Activated T-helper 1 cell treated with anti-CD3 and anti-CD28 coated beads, Interleukin-12 subunit alpha, Interleukin-12 subunit beta, Interleukin-2, Interleukin-4 antibody, amounts not matched to agents 30 ng/mL and 10 ng/mL and 1 ng/mL, durations not matched to agents 14 hours and 24 hours and 36 hours (primary cell): ENCODE measurements at regions not wholly inside any gene's neighbourhood (a gene's known extent, or its start where the extent isn't known, plus 50 kb on each side); places are given as distances from the start of the nearest gene placed in this dataset.

Experiments used
- DNase-seq: peaks from one replicate; pipeline ENCODE4 v3.0.0; 2021; ENCODE audit warnings: low spot score
- H3K27ac Mint-ChIP-seq: one replicate; pipeline ENCODE4 v1.8.0; 2021; ENCODE audit warnings: mild to moderate bottlenecking, mixed read lengths
- H3K27me3 Mint-ChIP-seq: one replicate; pipeline ENCODE4 v1.8.0; 2022; ENCODE audit warnings: mild to moderate bottlenecking, moderate library complexity, mixed read lengths; ENCODE audit not compliant: insufficient read depth
- H3K36me3 Mint-ChIP-seq: one replicate; pipeline ENCODE4 v1.8.0; 2021; ENCODE audit warnings: low read depth, mixed read lengths
- H3K4me1 Mint-ChIP-seq: one replicate; pipeline ENCODE4 v1.8.0; 2021; ENCODE audit warnings: low read depth, mixed read lengths
- H3K4me3 Mint-ChIP-seq: one replicate; pipeline ENCODE4 v1.8.0; 2021; ENCODE audit warnings: mild to moderate bottlenecking, moderate library complexity, mixed read lengths
- H3K9me3 Mint-ChIP-seq: one replicate; pipeline ENCODE4 v1.8.0; 2021; ENCODE audit warnings: mixed read lengths
- intact Hi-C: fragments of 100-400 bp; cut with micrococcal nuclease; formaldehyde crosslinking; loops from one replicate; pipeline ENCODE4 v1.15.1; 2024

DNA sequence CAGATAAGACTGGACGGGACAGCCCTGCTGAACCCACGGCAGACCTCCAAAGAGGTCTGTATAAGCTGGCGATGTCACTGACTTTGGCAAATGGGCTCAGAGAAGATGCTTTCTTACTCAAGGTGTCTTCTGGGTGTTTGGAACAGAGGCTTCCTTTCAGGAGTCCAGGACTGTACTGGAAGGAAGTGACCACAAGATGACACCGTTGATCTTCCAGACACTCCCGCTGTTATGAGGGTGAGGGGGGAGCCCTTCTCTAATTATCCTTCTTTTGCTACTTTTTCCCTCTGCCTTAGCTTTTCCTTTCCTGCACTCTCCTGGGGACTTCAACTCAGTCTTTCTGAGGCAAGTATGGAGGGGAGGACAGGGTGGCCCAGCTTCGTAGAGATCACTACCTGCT is 65.2 kb upstream of the ZNF599 start:
- intact Hi-C loops, result no loop called here
- Mint-ChIP-seq H3K27ac (no peak overlapping the region), H3K36me3 (no peaks in the 10 kb centered on the region), H3K4me3 (no peak overlapping the region), H3K4me1 (peaks cover 6% of the 10 kb centered on the region), H3K27me3 (peaks cover 4% of the 10 kb centered on the region), H3K9me3 (no peaks in the 10 kb centered on the region)
- no peak for DNase-seq

DNA sequence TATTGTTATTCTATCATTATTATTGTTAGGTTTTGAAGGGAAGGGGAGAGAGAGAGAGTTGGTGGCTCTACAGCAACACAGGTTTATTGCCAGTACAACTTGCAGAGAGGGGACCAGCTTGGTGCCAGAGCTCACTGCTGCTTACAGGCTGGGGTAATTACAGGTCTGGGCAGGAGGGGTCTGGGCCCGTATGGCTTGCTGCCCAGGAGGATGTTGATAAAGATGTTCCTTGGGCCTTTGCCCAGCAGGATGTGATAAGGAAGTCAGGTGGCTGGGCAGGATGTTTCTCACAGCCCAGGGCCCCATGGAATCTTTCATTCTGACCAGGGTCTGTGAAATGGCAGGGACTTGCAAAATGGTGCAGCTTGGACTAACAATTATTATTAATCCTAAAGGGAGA is 64.2 kb upstream of the ZNF599 start:
- intact Hi-C loops, result no loop called here
- Mint-ChIP-seq H3K4me1 (peaks cover 6% of the 10 kb centered on the region), H3K36me3 (no peaks in the 10 kb centered on the region), H3K4me3 (no peak overlapping the region), H3K27ac (no peak overlapping the region), H3K9me3 (no peaks in the 10 kb centered on the region), H3K27me3 (peaks cover 4% of the 10 kb centered on the region)
- DNase-seq, result no peak

DNA sequence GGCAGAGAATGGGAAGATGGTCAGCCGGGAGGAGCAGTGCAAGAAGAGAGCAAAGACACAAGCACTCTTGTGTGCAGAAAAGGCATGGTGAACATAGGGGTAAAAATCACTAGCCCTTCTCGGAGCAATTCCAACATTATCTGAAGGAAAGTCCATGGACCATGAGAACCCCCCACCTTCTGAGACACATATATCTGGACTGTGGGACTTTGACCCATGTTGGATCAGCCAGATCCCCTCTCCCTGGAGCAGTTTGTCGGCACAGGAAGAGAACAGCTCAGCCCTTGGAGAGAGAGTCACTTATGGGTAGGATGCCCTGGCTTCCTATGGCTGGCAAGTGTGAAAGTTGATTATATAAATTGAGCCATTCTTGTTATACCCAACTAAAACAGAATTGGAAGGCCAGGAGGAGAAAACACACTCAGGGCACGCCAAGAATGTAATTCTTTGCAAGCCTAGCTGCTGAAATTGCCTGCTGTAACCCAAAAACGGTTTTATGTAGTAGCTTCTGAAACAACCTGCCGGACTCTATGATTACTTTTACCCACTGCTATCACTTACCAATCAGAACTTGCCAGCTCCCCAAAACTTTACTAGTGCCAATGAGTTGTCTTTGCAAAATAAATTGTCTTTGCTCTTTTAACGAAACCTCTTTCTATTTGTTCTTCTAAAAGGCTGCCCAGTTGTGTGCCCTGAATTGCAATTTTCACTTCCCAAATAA is 62.8 kb upstream of the ZNF599 start:
- H3K36me3 Mint-ChIP-seq, result no peaks in the 10 kb centered on the region
- no peak for DNase-seq
- intact Hi-C loops, result no loop called here
- H3K27me3 Mint-ChIP-seq, result peaks cover 4% of the 10 kb centered on the region
- H3K27ac Mint-ChIP-seq, result no peak overlapping the region
- H3K4me3 Mint-ChIP-seq, result no peak overlapping the region
- peaks cover 6% of the 10 kb centered on the region for H3K4me1 Mint-ChIP-seq
- H3K9me3 Mint-ChIP-seq, result no peaks in the 10 kb centered on the region

DNA sequence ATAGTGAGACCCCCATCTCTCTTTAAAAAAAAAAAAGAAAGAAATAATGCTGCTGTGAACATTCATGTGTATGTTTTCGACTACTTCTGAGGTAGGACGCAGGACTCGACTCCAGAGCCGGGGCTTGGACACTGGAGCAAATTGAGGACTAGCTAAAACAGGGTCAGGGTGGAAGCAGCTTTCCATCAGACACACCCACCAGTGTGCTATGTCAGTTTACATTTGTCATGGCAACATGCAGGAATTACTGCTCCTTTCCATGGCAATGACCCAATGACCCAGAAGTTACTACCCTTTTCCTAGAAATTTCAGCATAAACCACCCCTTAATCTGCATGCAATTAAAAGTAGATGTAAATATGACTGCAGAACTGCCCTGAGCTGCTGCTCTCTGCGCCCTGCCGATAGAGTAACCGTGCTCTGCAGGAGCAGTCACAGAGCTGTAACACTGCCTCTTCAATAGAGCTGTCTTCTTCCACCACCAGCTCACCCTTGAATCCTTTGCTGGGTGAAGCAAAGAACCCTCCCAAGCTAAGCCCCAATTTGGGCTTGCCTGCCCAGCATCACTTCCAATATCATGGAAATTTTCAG is 61.6 kb upstream of the ZNF599 start:
- Mint-ChIP-seq H3K4me3 (no peak overlapping the region), H3K36me3 (no peaks in the 10 kb centered on the region), H3K27me3 (peaks cover 4% of the 10 kb centered on the region), H3K9me3 (no peaks in the 10 kb centered on the region), H3K4me1 (peaks cover 6% of the 10 kb centered on the region), H3K27ac (no peak overlapping the region)
- intact Hi-C loops, result no loop called here
- no peak for DNase-seq

DNA sequence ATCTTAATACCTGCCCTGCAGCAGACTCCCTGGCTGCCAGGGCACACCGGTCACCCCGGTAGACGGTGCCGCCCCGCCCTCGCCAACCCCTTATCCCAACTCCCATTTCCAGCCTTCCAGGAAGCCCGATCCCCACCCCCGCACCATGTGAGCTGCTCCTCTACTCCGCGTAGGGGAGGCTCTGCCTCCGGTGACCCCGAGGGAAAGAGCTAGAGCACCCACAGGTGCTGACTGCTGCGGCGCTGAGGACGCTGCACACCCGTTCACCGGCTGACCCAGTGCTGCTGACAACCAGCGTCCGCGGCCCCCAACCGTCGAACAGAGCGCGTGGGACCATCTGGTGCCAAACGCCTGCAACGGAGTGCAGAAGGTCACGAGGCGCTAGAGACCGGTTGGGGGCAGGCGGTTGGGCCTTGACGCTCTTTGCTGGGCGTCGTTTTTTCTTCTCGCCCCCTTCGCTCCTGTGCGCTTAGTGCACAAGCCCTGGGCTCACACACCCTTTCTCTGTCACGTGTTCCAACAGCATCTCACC is 59.6 kb upstream of the ZNF599 start:
- no peaks in the 10 kb centered on the region for H3K9me3 Mint-ChIP-seq

DNA sequence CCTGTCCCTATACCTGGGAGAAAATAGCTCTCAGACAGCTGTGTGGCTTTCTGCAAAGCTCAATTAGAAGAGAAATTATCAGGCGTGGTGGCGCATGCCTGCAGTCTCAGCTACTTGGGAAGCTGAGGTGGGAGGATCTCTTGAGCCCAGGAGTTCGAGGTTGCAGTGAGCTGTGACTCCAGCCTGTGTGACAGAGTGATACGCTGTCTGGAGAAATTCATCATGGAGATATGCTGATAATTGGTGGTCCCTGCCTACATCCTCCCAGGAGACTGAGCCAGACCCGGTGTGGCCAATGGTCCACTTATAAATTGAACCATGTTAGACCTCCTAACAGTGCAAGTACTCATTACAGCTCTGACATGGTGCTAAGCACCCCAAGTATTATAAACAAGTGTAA is 58.7 kb upstream of the ZNF599 start:
- Mint-ChIP-seq H3K27ac (no peak overlapping the region), H3K4me3 (no peak overlapping the region), H3K4me1 (no peaks in the 10 kb centered on the region), H3K27me3 (no peaks in the 10 kb centered on the region), H3K36me3 (no peaks in the 10 kb centered on the region), H3K9me3 (no peaks in the 10 kb centered on the region)
- DNase-seq, result no peak
- intact Hi-C loops, result no loop called here

More for the DNA sequence above, 59.6 kb upstream of the ZNF599 start:
- intact Hi-C loops, result no loop called here
- Mint-ChIP-seq H3K4me3 (no peak overlapping the region), H3K27me3 (no peaks in the 10 kb centered on the region), H3K27ac (no peak overlapping the region), H3K4me1 (no peaks in the 10 kb centered on the region), H3K36me3 (no peaks in the 10 kb centered on the region)
- no peak for DNase-seq

DNA sequence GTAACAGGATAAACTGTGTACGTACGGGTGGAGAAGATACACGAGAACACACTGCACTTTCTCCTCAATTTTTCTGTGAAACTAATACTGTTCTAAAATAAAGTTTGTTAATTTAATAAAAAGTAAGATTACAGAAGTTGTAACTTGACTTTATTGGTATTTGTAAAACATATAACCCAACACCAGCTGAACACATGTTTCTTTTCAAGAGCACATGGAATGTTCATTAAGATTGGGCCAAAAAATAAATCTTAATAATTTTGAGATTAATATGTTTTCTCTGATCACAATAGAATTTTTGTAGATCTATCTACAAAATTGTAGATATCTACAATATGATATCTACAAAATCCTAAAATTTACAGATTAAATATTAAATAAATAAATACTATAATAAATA is 55.1 kb upstream of the ZNF599 start:
- H3K4me3 Mint-ChIP-seq, result no peak overlapping the region
- H3K27me3 Mint-ChIP-seq, result no peaks in the 10 kb centered on the region
- no peaks in the 10 kb centered on the region for H3K9me3 Mint-ChIP-seq
- DNase-seq, result no peak
- H3K27ac Mint-ChIP-seq, result no peak overlapping the region
- H3K4me1 Mint-ChIP-seq, result no peaks in the 10 kb centered on the region
- intact Hi-C loops, result no loop called here
- no peaks in the 10 kb centered on the region for H3K36me3 Mint-ChIP-seq

DNA sequence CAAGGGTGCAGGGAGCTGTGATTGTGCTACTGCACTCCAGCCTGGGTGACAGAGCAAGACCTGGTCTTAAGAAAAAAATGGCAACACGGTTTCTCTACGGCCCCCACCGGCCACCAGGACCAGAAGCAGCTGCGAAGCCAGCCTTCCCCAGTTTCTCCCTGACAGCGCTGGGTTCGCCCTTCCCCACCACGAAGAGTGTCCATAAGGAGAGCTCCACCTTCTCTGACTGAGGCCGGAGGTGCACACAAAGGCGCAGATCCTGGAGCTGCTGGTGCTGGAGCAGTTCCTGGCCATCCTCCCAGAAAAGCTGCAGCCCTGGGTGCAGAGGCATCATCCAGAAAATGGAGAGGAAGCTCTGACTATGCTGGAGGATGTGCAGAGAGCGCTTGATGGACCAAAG is 52.2 kb upstream of the ZNF599 start:
- no peaks in the 10 kb centered on the region for H3K27me3 Mint-ChIP-seq
- intact Hi-C loops, result no loop called here
- DNase-seq, result no peak
- H3K9me3 Mint-ChIP-seq, result no peaks in the 10 kb centered on the region
- H3K36me3 Mint-ChIP-seq, result no peaks in the 10 kb centered on the region
- no peak overlapping the region for H3K4me3 Mint-ChIP-seq
- H3K4me1 Mint-ChIP-seq, result no peaks in the 10 kb centered on the region
- H3K27ac Mint-ChIP-seq, result no peak overlapping the region

DNA sequence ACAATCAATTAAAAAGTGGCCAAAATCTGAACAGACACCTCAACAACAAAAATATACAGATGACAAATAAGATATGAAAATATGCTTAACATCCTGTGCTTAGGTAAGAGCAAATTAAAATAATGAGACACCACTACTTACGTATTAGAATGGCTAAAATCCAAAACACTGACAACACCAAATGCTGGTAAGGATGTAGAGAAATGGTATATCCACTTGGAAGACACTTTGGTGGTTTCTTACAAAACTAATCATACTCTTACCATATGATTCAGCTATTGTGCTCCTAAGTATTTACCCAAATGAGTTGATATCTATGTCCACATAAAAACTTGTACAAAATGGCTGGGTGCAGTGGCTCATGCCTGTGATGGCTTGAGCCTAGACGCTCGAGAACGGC is 51.7 kb upstream of the ZNF599 start:
- intact Hi-C loops, result no loop called here
- H3K4me3 Mint-ChIP-seq, result no peak overlapping the region
- no peak overlapping the region for H3K27ac Mint-ChIP-seq
- H3K9me3 Mint-ChIP-seq, result no peaks in the 10 kb centered on the region
- no peaks in the 10 kb centered on the region for H3K4me1 Mint-ChIP-seq
- no peaks in the 10 kb centered on the region for H3K27me3 Mint-ChIP-seq
- H3K36me3 Mint-ChIP-seq, result no peaks in the 10 kb centered on the region
- DNase-seq, result no peak
